ENCODE measurements at regions not wholly inside any gene's neighbourhood (a gene's known extent, or its start where the extent isn't known, plus 50 kb on each side); places are given as distances from the start of the nearest gene placed in this dataset.

DNA sequence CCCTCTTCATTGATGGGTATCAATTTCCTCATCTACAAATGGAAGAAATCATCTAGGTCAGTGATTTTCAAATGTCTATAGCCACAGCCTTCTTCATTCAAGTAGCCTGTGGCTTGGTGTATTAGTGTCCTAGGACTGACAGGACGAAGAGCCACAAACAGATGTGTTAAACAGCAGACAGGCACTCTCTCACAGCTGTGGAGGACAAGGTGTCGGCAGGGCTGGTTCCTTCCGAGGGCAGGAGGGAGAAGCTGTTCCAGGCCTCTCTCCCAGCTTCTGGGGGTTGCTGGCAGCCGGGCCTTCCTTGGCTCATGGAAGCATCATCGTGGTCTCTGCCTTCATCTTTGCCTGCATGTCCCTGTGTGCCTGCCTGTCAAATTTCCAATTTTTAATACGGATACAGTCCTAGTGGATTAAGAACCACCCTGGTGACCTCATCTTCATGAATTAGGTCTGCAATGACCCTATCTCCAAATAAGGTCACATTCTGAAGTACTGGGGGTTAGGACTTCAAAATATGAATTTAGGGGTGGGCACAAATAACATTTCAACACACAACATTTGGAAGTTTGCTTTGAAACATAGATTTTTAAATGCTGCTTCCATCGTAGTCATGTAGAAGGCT is 86.5 kb downstream of the PTGR3 start:
- no peak overlapping the region for H3K4me3 ChIP-seq (ENCODE audit: control insufficient read depth, low read depth, low read length)
- DNase-seq (ENCODE audit: low read depth): no peak
- TF ChIP-seq, protein P1, sequence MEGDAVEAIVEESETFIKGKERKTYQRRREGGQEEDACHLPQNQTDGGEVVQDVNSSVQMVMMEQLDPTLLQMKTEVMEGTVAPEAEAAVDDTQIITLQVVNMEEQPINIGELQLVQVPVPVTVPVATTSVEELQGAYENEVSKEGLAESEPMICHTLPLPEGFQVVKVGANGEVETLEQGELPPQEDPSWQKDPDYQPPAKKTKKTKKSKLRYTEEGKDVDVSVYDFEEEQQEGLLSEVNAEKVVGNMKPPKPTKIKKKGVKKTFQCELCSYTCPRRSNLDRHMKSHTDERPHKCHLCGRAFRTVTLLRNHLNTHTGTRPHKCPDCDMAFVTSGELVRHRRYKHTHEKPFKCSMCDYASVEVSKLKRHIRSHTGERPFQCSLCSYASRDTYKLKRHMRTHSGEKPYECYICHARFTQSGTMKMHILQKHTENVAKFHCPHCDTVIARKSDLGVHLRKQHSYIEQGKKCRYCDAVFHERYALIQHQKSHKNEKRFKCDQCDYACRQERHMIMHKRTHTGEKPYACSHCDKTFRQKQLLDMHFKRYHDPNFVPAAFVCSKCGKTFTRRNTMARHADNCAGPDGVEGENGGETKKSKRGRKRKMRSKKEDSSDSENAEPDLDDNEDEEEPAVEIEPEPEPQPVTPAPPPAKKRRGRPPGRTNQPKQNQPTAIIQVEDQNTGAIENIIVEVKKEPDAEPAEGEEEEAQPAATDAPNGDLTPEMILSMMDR (IDR thresholded peaks at IDR 0.05; ENCODE audit: control insufficient read depth, insufficient read depth, low read depth, low read length, missing control alignments): no peak

DNA sequence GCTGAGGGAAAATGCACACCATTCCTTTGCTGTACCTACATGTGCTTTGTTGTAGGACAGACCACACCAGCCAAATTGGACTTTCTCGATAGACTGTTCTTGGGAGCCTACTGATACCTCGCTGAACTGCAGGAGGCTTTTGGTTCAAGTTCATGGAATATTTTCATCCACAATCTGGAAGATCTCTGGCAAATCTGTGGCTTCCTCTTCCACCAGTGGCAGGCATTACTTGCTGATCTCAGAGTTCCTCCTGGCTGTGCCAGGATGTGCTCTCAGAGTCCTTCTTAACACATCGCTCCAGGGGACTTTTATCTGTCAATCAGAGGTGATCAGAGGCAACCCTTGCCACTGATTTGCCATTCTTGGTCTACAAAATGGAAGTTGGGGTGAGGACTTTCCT is 87.7 kb downstream of the PTGR3 start:
- no peak overlapping the region for H3K4me3 ChIP-seq (ENCODE audit: control insufficient read depth, low read depth, low read length)
- no peak for DNase-seq (ENCODE audit: low read depth)
- TF ChIP-seq, protein P1 (IDR thresholded peaks at IDR 0.05; ENCODE audit: control insufficient read depth, insufficient read depth, low read depth, low read length, missing control alignments): no peak

DNA sequence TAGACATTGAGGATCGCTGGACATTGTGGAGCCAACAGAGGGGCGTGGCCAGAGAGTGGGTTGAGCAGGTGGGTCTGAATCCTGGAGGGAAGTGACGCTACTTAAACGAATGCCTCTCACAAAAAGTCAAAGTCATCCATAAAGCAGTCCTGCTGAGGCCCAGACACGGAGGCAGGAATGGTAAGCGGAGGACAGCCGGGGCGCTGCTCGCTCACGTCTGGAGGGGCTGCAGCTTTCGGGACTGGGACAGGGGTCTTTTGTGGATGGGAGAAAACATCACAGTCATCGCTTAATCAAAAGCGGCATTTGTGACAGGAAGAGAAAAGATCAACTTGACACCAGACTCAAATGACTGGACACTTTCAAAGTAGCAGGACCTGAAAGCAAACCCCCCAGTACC is 88.4 kb downstream of the PTGR3 start:
- DNase-seq (ENCODE audit: low read depth): no peak
- TF ChIP-seq, protein P1 (IDR thresholded peaks at IDR 0.05; ENCODE audit: control insufficient read depth, insufficient read depth, low read depth, low read length, missing control alignments): no peak
- H3K4me3 ChIP-seq (ENCODE audit: control insufficient read depth, low read depth, low read length): no peak overlapping the region

DNA sequence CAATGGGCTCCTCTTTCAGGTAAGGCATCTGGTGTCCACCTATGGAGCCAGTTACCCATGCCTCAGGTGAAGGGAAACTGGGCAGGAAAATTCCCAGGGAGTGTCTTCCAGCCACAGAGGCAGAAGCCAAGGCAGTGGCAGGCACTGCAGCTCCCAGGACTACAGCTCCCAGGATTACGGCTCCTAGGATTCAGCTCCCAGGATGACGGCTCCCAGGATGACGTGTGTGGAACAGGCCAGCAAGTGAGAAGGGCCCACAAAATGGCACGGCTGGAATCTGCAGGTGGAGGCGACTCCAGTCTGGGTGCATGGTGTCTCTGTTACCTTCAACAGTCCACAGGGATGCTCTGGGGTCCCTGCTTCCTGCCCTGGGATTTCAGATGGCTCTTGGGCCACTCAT is 92.1 kb downstream of the PTGR3 start:
- no peak overlapping the region for H3K4me3 ChIP-seq (ENCODE audit: control insufficient read depth, low read depth, low read length)
- no peak for DNase-seq (ENCODE audit: low read depth)
- TF ChIP-seq, protein P1 (IDR thresholded peaks at IDR 0.05; ENCODE audit: control insufficient read depth, insufficient read depth, low read depth, low read length, missing control alignments): no peak

DNA sequence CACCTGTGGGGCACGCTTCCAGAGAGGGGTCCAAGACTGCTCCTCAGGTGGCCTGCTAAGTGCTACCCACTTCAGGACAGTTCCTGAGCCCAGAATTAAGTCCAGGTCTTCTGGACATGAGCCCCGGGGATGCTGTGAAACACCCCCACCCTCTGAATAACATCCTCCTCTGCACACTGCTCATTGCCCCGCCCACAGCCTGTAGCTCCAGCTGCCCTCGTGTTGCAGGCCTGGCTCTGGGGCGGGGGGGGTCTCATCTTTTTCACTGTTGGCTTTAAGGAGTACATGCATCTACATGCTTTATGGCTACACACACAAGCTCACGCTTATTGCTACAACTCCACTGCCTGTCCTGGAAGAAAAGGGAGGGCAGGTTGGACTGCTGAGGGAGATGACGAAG is 92.8 kb downstream of the PTGR3 start:
- no peak for DNase-seq (ENCODE audit: low read depth)
- no peak overlapping the region for H3K4me3 ChIP-seq (ENCODE audit: control insufficient read depth, low read depth, low read length)
- TF ChIP-seq, protein P1 (IDR thresholded peaks at IDR 0.05; ENCODE audit: control insufficient read depth, insufficient read depth, low read depth, low read length, missing control alignments): no peak

DNA sequence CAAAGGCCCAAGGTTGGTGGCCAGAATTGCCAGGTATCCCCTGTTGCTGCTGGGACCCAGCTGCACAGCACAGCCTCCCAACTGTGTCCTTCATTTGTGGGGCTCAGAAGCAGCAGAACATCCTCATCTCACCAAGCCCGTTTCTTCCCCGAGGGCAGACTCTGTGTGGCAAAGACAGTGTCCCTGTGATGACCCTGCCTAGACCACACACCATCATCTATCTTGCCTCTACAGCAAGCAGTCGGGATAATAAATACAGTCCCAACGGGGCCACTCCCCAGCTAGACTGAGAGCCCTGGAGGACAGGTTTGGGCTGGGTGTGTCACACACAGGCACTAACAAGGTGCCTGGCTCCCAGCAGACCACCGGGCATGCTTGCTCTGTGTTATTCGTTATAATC is 93.4 kb downstream of the PTGR3 start:
- TF ChIP-seq, protein P1 (IDR thresholded peaks at IDR 0.05; ENCODE audit: control insufficient read depth, insufficient read depth, low read depth, low read length, missing control alignments): no peak
- DNase-seq (ENCODE audit: low read depth): no peak
- no peak overlapping the region for H3K4me3 ChIP-seq (ENCODE audit: control insufficient read depth, low read depth, low read length)
